Activated effector memory CD4-positive, alpha-beta T cell treated with Interleukin-2 at 50 U/mL for 16 hours (primary cell): ENCODE measurements at regions not wholly inside any gene's neighbourhood (a gene's known extent, or its start where the extent isn't known, plus 50 kb on each side); places are given as distances from the start of the nearest gene placed in this dataset.
"Not testable (repeated sequence)": the region's sequence is repeated elsewhere in the genome, so short reads cannot be mapped to it uniquely, and the experiment has no call there.

Experiments used
- DNase-seq: peaks from one replicate; pipeline ENCODE4 v3.0.0-alpha.2; 2020

DNA sequence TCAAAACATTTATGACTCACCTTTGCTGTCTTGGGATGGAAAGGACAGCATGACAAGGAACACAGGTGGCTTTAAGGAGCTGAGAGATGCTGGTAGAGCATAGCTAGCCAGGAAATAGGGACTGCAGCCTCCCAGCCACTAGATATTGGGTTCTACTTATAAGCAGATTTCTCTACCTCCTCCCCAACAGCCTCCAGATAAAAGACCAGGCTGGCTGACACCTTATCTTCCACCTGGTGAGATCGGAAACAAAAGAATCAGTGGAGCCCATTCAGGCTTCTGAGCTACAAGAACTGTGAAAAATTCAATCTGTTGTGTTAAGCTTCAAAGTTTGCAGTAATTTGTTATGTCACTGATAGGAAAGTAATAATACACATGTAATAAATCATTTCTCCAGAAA, 1278.5 kb upstream of the ZEB2 start:
- DNase-seq: no peak

- DNase-seq: no peak
These were observed 1277.8 kb upstream of the ZEB2 start for GRCh38 chr2:145797692-145798091.

GRCh38 chr2:145792745-145793144, 1272.8 kb upstream of the ZEB2 start:
- no peak for DNase-seq

DNA sequence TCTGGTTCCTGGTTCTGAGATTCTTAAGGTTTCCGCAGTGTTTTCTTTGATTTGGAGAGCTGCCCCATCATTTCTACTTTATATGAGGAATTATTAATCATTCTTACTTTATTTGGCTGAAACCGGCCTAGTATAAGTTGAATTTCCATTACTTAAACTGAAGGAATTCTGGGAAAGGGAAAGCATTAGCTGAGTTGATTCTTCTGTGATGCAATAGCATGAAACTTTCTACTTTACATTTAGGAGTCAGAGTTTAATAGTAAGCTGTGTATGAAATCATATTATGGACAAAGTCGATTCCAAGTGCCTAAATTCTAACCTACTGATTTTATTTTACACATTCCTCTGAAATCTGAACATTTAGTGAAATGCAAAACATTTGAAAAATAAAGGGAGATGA, 1269.7 kb upstream of the ZEB2 start:
- DNase-seq: no peak

GRCh38 chr2:145787597-145788361, 1267.9 kb upstream of the ZEB2 start:
- DNase-seq: not testable (repeated sequence)

DNA sequence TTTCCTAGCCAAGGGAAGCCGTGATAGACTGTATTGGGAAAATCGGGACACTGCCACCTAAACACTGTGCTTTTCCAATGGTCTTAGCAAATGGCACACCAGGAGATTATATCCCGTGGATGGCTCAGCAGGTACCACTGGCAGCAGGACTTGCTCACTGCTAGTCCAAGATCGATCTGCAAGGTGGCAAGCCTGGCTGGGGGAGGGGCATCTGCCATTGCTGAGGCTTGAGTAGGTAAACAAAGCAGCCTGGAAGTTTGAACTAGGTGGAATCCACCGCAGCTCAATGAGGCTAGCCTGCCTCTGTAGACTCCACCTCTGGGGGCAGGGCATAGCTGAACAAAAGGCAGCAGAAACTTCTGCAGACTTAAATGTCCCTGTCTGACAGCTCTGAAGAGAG, 1262.7 kb upstream of the ZEB2 start:
- not testable (repeated sequence) for DNase-seq

DNA sequence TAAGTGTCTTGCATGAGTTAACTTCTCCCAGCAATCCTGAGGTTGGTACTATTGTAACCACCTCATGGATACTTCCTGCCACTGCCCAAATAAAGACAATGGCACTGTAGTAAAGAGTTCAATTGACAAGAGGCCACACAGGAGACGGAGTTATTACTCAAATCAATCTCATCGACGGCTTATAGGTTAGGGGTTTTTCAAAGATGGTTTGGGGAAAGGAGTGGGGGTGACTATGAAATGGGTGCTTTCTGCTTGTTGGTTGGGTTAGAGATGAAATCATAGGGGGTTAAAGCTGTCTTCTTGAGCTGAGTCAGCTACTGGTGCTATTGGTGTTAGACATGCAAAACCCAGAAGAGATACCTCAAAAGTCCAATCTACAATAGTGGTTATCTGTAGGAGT, 1258.0 kb upstream of the ZEB2 start:
- no peak for DNase-seq

- DNase-seq: no peak
These were observed 1257.4 kb upstream of the ZEB2 start for GRCh38 chr2:145777297-145777696.

GRCh38 chr2:145775591-145775990, 1255.7 kb upstream of the ZEB2 start:
- DNase-seq: no peak

GRCh38 chr2:145771525-145771924, 1251.6 kb upstream of the ZEB2 start:
- DNase-seq: no peak

- no peak for DNase-seq
These were observed 1249.2 kb upstream of the ZEB2 start for GRCh38 chr2:145769011-145769716.

- no peak for DNase-seq
These were observed 1246.0 kb upstream of the ZEB2 start for GRCh38 chr2:145765874-145766273.

DNA sequence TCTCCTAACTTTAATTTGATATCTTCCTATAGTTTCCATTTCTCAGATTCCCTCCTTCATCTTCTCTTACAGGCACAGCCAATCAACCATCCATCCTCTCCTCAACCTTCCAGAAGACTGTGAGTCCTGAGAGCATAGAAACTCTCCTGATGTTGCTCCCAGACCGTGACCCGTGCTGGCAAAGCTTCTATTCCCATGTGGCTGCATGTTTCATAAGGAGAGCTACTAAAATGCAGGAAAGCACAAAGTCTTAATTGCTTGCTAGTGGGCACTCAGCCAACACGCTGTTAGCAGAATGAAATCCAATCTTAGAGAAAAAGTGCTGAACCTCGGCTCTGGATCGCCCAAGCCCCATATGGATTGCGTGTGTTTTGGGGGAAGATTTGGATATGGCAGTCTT, 1244.7 kb upstream of the ZEB2 start:
- DNase-seq: no peak

DNA sequence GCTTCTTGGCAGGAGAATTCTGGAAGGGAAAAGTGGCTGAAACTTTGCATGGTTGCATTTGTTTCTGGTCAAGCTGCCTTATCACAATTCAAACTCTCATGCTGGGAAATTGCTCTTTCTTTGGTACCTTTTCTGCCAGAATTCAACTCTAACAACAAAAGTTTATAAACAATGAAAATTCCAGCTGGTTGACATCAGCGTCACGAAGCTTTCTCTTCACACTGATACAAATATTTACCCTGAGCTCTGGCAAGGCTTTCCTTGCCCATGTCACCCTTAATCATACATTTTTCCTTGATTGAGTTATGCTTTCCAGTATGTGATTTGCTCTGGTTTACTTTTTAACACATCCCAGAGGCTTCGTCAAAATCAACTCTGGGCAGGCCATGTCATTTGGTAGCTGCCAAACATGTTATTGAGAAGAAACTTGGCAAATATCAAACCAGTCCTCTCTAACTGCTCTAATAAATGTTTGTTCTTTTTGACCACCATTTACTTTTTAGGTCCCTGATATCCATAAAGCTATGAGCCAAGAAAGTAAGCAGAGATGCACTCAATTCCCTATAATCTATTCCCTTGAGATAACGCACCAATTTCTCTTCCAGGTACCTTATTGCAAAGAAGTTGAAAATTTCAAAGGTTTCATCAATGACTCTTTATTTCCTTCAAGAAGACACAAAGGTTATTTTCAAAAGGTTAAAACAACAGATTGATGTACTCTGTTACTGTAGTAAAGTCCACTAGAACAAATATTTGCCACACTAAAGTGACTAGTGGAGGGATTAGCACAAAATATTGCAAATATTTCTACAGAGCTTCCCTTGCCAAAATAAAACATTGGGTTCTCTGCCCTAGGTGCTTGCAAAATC, 1241.1 kb upstream of the ZEB2 start:
- DNase-seq: no peak

DNA sequence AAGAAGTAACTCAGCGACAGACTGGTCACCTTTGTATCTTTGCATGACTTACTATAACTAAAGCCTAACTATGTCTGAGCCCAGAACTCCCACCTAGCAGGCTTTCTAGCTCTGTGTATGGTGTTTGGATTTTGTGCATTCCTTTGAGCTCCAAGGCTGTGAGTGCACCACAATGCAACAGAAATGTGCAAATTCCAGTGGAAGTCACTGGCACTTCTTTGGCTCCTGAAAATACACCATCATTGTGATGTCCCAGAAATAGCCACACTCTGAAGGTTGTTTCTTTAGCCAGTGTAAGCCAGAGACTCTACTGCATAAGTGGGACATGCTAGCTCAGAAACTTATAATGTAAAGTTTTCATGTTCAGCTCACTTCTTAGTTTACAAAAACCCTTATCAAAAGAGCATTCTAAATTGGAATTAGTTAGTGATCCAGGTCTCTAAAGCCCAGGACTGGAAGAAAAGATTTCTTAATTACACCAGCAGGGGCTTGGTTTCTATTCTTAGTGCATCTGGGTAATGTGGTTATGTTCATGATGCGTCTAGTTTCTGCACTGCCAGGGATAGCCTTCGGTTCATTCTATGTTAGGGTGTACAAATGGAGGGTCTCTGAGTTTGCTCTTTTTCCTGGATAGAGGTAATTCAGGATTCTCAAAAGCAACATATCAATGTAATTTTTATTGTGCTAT, 1239.5 kb upstream of the ZEB2 start:
- DNase-seq: no peak

GRCh38 chr2:145757503-145758246, 1237.8 kb upstream of the ZEB2 start:
- DNase-seq: no peak

GRCh38 chr2:145755019-145755837, 1235.3 kb upstream of the ZEB2 start:
- DNase-seq: no peak

DNA sequence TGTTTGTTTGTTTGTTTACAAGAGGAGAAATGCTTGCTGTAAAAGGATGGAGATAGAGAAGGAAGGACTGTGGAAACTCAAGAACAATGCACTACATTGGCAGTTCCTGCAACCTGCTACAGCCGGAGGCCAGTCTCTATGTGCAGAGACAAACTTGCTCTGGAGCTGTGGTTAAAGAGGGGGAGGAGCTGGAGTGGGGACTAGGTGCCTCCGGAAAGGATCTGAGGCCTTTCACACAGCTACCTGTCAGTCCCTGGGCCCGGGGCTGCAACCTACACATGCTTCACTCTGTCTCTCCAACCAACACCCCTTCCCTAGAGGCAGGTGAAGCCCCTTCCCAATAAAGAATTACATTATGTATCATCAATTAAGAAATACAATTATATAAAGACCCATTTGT, 1234.0 kb upstream of the ZEB2 start:
- DNase-seq: no peak

- DNase-seq: no peak
These were observed 1233.2 kb upstream of the ZEB2 start for GRCh38 chr2:145753041-145753608.

DNA sequence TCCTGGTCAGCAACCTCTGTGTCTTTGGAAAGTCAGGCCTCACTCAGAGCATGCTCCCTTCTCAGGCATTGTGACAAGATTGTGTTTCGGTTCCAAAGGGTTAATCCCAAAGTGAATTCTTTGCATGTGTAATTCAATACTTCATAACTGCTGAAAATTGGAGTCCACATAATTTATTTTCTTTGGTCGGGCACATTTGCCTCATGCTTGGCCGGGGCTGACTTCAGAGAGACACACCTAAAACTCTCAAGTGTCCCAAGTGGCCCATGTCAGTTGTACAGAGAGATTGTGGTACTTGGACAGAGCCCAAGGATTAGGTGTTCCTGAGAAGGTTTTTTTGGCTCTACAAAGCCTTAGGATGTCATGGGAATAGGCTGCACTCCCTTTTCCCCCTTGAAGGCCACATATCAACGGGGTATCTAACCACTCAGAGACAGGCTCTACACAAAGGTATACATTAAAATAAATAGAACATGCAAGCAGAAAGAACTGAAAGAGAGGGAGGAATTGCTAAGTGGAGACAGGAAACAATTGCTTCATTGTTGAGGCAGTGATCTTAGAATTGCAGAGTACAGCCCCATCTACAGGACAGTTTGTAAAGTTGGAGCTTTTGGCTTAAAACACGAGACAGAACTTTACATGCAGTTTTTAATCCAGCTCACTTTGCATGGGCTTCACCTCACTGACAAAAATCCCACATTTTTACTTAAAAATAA, 1232.3 kb upstream of the ZEB2 start:
- DNase-seq: no peak
